GM21526 (cell line): ENCODE measurements at regions not wholly inside any gene's neighbourhood (a gene's known extent, or its start where the extent isn't known, plus 50 kb on each side); places are given as distances from the start of the nearest gene placed in this dataset.
"Not testable (repeated sequence)": the region's sequence is repeated elsewhere in the genome, so short reads cannot be mapped to it uniquely, and the experiment has no call there.

ENCODE experiments used
- ATAC-seq: cut with Tn5 transposase; IDR thresholded peaks from one replicate; pipeline ENCODE4 v1.9.1; 2021; ENCODE audit warnings: moderate library complexity; ENCODE audit not compliant: unreplicated experiment, low FRiP score

- ATAC-seq: no peak
Measured at GRCh38 chr12:118536306-118536906, 160.1 kb downstream of the SUDS3 start.

- ATAC-seq: no peak
Measured at GRCh38 chr12:118537481-118537917, 161.1 kb downstream of the SUDS3 start.

- ATAC-seq: no peak
Measured at GRCh38 chr12:118541071-118541470, 164.7 kb downstream of the SUDS3 start.

GRCh38 chr12:118541934-118542333, 165.6 kb downstream of the SUDS3 start:
- no peak for ATAC-seq

- no peak for ATAC-seq
Measured at GRCh38 chr12:118543651-118544050, 167.3 kb downstream of the SUDS3 start.

- no peak for ATAC-seq
Measured at GRCh38 chr12:118544569-118544968, 168.2 kb downstream of the SUDS3 start.

- not testable (repeated sequence) for ATAC-seq
Measured at GRCh38 chr12:118547606-118548005, 171.3 kb downstream of the SUDS3 start.

- no peak for ATAC-seq
Measured at GRCh38 chr12:118548887-118549509, 172.6 kb downstream of the SUDS3 start.

- ATAC-seq: no peak
Measured at GRCh38 chr12:118549510-118549980, 173.2 kb downstream of the SUDS3 start.

- ATAC-seq: no peak
Measured at GRCh38 chr12:118553856-118554504, 177.6 kb downstream of the SUDS3 start.

GRCh38 chr12:118558941-118559340, 182.6 kb downstream of the SUDS3 start:
- no peak for ATAC-seq

- no peak for ATAC-seq
Measured at GRCh38 chr12:118560733-118561132, 184.4 kb downstream of the SUDS3 start.

GRCh38 chr12:118571730-118572129, 195.4 kb downstream of the SUDS3 start:
- no peak for ATAC-seq

GRCh38 chr12:118574288-118574687, 197.9 kb downstream of the SUDS3 start:
- ATAC-seq: no peak

GRCh38 chr12:118575730-118576129, 199.4 kb downstream of the SUDS3 start:
- no peak for ATAC-seq

GRCh38 chr12:118581371-118581770, 205.0 kb downstream of the SUDS3 start:
- no peak for ATAC-seq

GRCh38 chr12:118582863-118583262, 206.5 kb downstream of the SUDS3 start:
- no peak for ATAC-seq

GRCh38 chr12:118586433-118586832, 210.1 kb downstream of the SUDS3 start:
- ATAC-seq: no peak

- no peak for ATAC-seq
Measured at GRCh38 chr12:118589162-118589561, 212.8 kb downstream of the SUDS3 start.

- ATAC-seq: no peak
Measured at GRCh38 chr12:118590406-118591150, 214.2 kb downstream of the SUDS3 start.
